Ovary (tissue), 3 donors: ENCODE measurements at regions not wholly inside any gene's neighbourhood (a gene's known extent, or its start where the extent isn't known, plus 50 kb on each side); places are given as distances from the start of the nearest gene placed in this dataset.

ENCODE experiments used
- POLR2A ChIP-seq: fragments of 450-650 bp; IDR thresholded peaks from one replicate; pipeline ENCODE4 v1.6.1; 2017; ENCODE audit warnings: antibody characterized with exemption, mild to moderate bottlenecking, moderate library complexity
- TF ChIP-seq, protein P1 (sequence below), 3 donors: fragments of 450-650 bp in 2 of 3; fragments of 200-600 bp in 1 of 3; IDR thresholded peaks; one replicate each; pipeline versions ENCODE4 v1.5.1 to v1.8.0; 2016 to 2022; ENCODE audit warnings: antibody characterized with exemption in 3 of 3, mild to moderate bottlenecking in 1 of 3
- donor health status: DM: no; HTN: no; CAD: no.

DNA sequence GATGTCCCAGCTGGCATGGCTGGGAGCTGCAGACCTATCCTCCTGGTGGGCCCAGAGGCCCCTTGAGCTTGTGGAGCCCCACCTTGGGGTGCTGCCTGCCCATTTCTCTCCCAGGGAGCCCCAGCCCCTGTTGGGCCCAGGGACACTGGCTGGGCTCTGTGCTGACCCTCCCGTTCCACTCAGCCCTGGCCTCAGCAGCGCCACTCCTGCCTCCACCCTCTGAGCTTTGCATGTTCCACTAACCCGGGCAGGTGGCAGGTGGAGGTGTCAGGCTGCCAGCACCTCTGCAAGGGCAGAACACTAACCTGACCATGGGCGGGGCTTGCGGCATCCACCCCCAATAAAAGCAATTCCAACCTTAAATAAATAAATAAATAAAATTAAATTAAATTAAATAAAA is 299.2 kb downstream of the LRIG3 start:
- TF ChIP-seq POLR2A, result no peak
- TF ChIP-seq, protein P1, sequence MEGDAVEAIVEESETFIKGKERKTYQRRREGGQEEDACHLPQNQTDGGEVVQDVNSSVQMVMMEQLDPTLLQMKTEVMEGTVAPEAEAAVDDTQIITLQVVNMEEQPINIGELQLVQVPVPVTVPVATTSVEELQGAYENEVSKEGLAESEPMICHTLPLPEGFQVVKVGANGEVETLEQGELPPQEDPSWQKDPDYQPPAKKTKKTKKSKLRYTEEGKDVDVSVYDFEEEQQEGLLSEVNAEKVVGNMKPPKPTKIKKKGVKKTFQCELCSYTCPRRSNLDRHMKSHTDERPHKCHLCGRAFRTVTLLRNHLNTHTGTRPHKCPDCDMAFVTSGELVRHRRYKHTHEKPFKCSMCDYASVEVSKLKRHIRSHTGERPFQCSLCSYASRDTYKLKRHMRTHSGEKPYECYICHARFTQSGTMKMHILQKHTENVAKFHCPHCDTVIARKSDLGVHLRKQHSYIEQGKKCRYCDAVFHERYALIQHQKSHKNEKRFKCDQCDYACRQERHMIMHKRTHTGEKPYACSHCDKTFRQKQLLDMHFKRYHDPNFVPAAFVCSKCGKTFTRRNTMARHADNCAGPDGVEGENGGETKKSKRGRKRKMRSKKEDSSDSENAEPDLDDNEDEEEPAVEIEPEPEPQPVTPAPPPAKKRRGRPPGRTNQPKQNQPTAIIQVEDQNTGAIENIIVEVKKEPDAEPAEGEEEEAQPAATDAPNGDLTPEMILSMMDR (IDR thresholded peaks at IDR 0.05), result no peak
